ENCODE measurements at regions not wholly inside any gene's neighbourhood (a gene's known extent, or its start where the extent isn't known, plus 50 kb on each side); places are given as distances from the start of the nearest gene placed in this dataset.

DNA sequence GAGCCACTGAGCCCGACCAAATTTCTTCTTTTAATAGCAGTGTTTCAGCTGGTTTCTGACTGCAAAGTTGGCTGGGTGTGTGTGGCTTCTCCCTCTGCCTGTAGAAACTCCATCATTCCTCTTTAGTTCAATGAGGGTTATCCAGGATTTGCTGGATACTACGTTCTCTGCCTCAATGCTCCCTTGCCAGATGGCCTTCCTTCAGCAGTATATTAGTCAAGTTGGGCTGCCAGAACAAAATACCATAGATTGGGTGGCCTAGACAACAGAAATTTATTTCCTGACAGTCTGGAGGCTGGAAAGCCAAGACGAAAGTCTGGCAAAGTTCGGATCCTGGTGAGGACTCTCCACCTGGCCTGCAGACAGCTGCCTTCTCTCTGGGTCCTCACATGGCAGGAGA is 103.7 kb downstream of the NOG start:
- ATAC-seq: no peak
- TF ChIP-seq ZC3H10 (CRISPR knock-in tag; IDR thresholded peaks at IDR 0.05): no peak
- no peak for TF ChIP-seq GLIS3 (CRISPR knock-in tag; IDR thresholded peaks at IDR 0.05)
- no peak for TF ChIP-seq TOX (CRISPR knock-in tag; IDR thresholded peaks at IDR 0.05; ENCODE audit: borderline replicate concordance)
- no peak for TF ChIP-seq PATZ1 (CRISPR knock-in tag; IDR thresholded peaks at IDR 0.05; ENCODE audit: borderline replicate concordance)
- TF ChIP-seq OSR1 (CRISPR knock-in tag; IDR thresholded peaks at IDR 0.05): no peak
- TF ChIP-seq, protein P1, sequence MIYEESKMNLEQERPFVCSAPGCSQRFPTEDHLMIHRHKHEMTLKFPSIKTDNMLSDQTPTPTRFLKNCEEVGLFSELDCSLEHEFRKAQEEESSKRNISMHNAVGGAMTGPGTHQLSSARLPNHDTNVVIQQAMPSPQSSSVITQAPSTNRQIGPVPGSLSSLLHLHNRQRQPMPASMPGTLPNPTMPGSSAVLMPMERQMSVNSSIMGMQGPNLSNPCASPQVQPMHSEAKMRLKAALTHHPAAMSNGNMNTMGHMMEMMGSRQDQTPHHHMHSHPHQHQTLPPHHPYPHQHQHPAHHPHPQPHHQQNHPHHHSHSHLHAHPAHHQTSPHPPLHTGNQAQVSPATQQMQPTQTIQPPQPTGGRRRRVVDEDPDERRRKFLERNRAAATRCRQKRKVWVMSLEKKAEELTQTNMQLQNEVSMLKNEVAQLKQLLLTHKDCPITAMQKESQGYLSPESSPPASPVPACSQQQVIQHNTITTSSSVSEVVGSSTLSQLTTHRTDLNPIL (CRISPR knock-in tag; IDR thresholded peaks at IDR 0.05; ENCODE audit: low read depth): no peak
- TF ChIP-seq RARB (CRISPR knock-in tag; IDR thresholded peaks at IDR 0.05): no peak
- no peak for TF ChIP-seq ZFP3 (CRISPR knock-in tag; IDR thresholded peaks at IDR 0.05)
- TF ChIP-seq, protein P2, sequence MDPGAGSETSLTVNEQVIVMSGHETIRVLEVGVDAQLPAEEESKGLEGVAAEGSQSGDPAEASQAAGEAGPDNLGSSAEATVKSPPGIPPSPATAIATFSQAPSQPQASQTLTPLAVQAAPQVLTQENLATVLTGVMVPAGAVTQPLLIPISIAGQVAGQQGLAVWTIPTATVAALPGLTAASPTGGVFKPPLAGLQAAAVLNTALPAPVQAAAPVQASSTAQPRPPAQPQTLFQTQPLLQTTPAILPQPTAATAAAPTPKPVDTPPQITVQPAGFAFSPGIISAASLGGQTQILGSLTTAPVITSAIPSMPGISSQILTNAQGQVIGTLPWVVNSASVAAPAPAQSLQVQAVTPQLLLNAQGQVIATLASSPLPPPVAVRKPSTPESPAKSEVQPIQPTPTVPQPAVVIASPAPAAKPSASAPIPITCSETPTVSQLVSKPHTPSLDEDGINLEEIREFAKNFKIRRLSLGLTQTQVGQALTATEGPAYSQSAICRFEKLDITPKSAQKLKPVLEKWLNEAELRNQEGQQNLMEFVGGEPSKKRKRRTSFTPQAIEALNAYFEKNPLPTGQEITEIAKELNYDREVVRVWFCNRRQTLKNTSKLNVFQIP (CRISPR knock-in tag; IDR thresholded peaks at IDR 0.05; ENCODE audit: borderline replicate concordance, low read depth): no peak
- TF ChIP-seq ESRRG (CRISPR knock-in tag; IDR thresholded peaks at IDR 0.05): no peak
- TF ChIP-seq ZFP30 (CRISPR knock-in tag; IDR thresholded peaks at IDR 0.05): no peak
- TF ChIP-seq BACH2 (CRISPR knock-in tag; IDR thresholded peaks at IDR 0.05; ENCODE audit: borderline replicate concordance): no peak
- no peak for TF ChIP-seq TCF4 (CRISPR knock-in tag; IDR thresholded peaks at IDR 0.05; ENCODE audit: borderline replicate concordance)
- no peak for TF ChIP-seq CSRNP3 (CRISPR knock-in tag; IDR thresholded peaks at IDR 0.05)
- TF ChIP-seq SNAI2 (CRISPR knock-in tag; IDR thresholded peaks at IDR 0.05): no peak
- TF ChIP-seq CSDC2 (CRISPR knock-in tag; IDR thresholded peaks at IDR 0.05): no peak
- TF ChIP-seq ZNF8 (CRISPR knock-in tag; IDR thresholded peaks at IDR 0.05): no peak
- TF ChIP-seq ARNTL (CRISPR knock-in tag; IDR thresholded peaks at IDR 0.05; ENCODE audit: borderline replicate concordance, low read depth): no peak
- TF ChIP-seq PPARA (CRISPR knock-in tag; IDR thresholded peaks at IDR 0.05; ENCODE audit: borderline replicate concordance): no peak

GRCh38 chr17:56699186-56699894 is 105.8 kb downstream of the NOG start:
- 0 out of 2 replicates have a peak, but pooled peaks have one; percentile 9 for TF ChIP-seq TOX (CRISPR knock-in tag; IDR thresholded peaks at IDR 0.05; ENCODE audit: borderline replicate concordance)
- TF ChIP-seq ARNTL (CRISPR knock-in tag; IDR thresholded peaks at IDR 0.05; ENCODE audit: borderline replicate concordance, low read depth): no peak
- TF ChIP-seq PPARA (CRISPR knock-in tag; IDR thresholded peaks at IDR 0.05; ENCODE audit: borderline replicate concordance): no peak
- peak; percentile 83 for TF ChIP-seq ZFP3 (CRISPR knock-in tag; IDR thresholded peaks at IDR 0.05)
- TF ChIP-seq BACH2 (CRISPR knock-in tag; IDR thresholded peaks at IDR 0.05; ENCODE audit: borderline replicate concordance): no peak
- no peak for TF ChIP-seq TCF4 (CRISPR knock-in tag; IDR thresholded peaks at IDR 0.05; ENCODE audit: borderline replicate concordance)
- no peak for TF ChIP-seq GLIS3 (CRISPR knock-in tag; IDR thresholded peaks at IDR 0.05)
- TF ChIP-seq, protein P1 (CRISPR knock-in tag; IDR thresholded peaks at IDR 0.05; ENCODE audit: low read depth): no peak; the same call in 1 of the 2 replicates
- TF ChIP-seq ZNF565 (CRISPR knock-in tag; conservative IDR thresholded peaks at IDR 0.05; ENCODE audit: low read depth): no peak
- no peak for TF ChIP-seq PATZ1 (CRISPR knock-in tag; IDR thresholded peaks at IDR 0.05; ENCODE audit: borderline replicate concordance)
- TF ChIP-seq CSDC2 (CRISPR knock-in tag; IDR thresholded peaks at IDR 0.05): 0 out of 2 replicates have a peak, but pooled peaks have one; percentile 69
- TF ChIP-seq, protein P2 (CRISPR knock-in tag; IDR thresholded peaks at IDR 0.05; ENCODE audit: borderline replicate concordance, low read depth): peak; percentile 49; the same call in 1 of the 2 replicates
- TF ChIP-seq OSR1 (CRISPR knock-in tag; IDR thresholded peaks at IDR 0.05): peak; percentile 39; the same call in 1 of the 2 replicates
- no peak for TF ChIP-seq ZNF8 (CRISPR knock-in tag; IDR thresholded peaks at IDR 0.05)
- TF ChIP-seq CSRNP3 (CRISPR knock-in tag; IDR thresholded peaks at IDR 0.05): no peak
- ATAC-seq: peak; percentile 99
